ENCODE measurements at regions not wholly inside any gene's neighbourhood (a gene's known extent, or its start where the extent isn't known, plus 50 kb on each side); places are given as distances from the start of the nearest gene placed in this dataset.

- no peak for TF ChIP-seq GATA2 (IDR thresholded peaks at IDR 0.05; ENCODE audit: low read depth, low read length)
- TF ChIP-seq GATA3 (IDR thresholded peaks at IDR 0.05; ENCODE audit: low read depth, low read length) = no peak
Measured at GRCh38 chr5:57627661-57628060, 145.1 kb upstream of the ACTBL2 start.
